ENCODE measurements at regions not wholly inside any gene's neighbourhood (a gene's known extent, or its start where the extent isn't known, plus 50 kb on each side); places are given as distances from the start of the nearest gene placed in this dataset.
"Not testable (repeated sequence)": the region's sequence is repeated elsewhere in the genome, so short reads cannot be mapped to it uniquely, and the experiment has no call there.

- H3K9me3 ChIP-seq (ENCODE audit: control insufficient read depth in 2 of 2, low read length in 2 of 2); H3K4me3 ChIP-seq (ENCODE audit: low read length in 2 of 2); H3K4me1 ChIP-seq (ENCODE audit: control insufficient read depth in 2 of 2, insufficient read depth in 2 of 2, low read length in 2 of 2); H3K27me3 ChIP-seq (ENCODE audit: control insufficient read depth in 2 of 2, insufficient read depth in 2 of 2, low read length in 2 of 2); H3K36me3 ChIP-seq (ENCODE audit: control insufficient read depth in 2 of 2, insufficient read depth in 2 of 2, low read length in 2 of 2); H3K27ac ChIP-seq (ENCODE audit: low read depth in 2 of 2, low read length in 2 of 2); H3K9ac ChIP-seq (ENCODE audit: low read depth in 1 of 2, low read length in 2 of 2): not testable (repeated sequence)
Measured at GRCh38 chr1:143839182-143839581, 132.6 kb downstream of the FAM72C start.

- H3K27ac ChIP-seq (ENCODE audit: low read depth in 2 of 2, low read length in 2 of 2); H3K27me3 ChIP-seq (ENCODE audit: control insufficient read depth in 2 of 2, insufficient read depth in 2 of 2, low read length in 2 of 2); H3K9ac ChIP-seq (ENCODE audit: low read depth in 1 of 2, low read length in 2 of 2); H3K9me3 ChIP-seq (ENCODE audit: control insufficient read depth in 2 of 2, low read length in 2 of 2); H3K4me3 ChIP-seq (ENCODE audit: low read length in 2 of 2); H3K4me1 ChIP-seq (ENCODE audit: control insufficient read depth in 2 of 2, insufficient read depth in 2 of 2, low read length in 2 of 2); H3K36me3 ChIP-seq (ENCODE audit: control insufficient read depth in 2 of 2, insufficient read depth in 2 of 2, low read length in 2 of 2): not testable (repeated sequence)
Measured at GRCh38 chr1:143838598-143838929, 133.2 kb downstream of the FAM72C start.

GRCh38 chr1:143837924-143838597 is 133.7 kb downstream of the FAM72C start:
- H3K4me3 ChIP-seq (ENCODE audit: low read length in 2 of 2); H3K4me1 ChIP-seq (ENCODE audit: control insufficient read depth in 2 of 2, insufficient read depth in 2 of 2, low read length in 2 of 2): not testable (repeated sequence)

GRCh38 chr1:143833376-143833775 is 138.4 kb downstream of the FAM72C start:
- not testable (repeated sequence) for H3K4me3 ChIP-seq (ENCODE audit: low read length in 2 of 2); H3K27ac ChIP-seq (ENCODE audit: low read depth in 2 of 2, low read length in 2 of 2); H3K9me3 ChIP-seq (ENCODE audit: control insufficient read depth in 2 of 2, low read length in 2 of 2); H3K27me3 ChIP-seq (ENCODE audit: control insufficient read depth in 2 of 2, insufficient read depth in 2 of 2, low read length in 2 of 2); H3K4me1 ChIP-seq (ENCODE audit: control insufficient read depth in 2 of 2, insufficient read depth in 2 of 2, low read length in 2 of 2); H3K9ac ChIP-seq (ENCODE audit: low read depth in 1 of 2, low read length in 2 of 2); H3K36me3 ChIP-seq (ENCODE audit: control insufficient read depth in 2 of 2, insufficient read depth in 2 of 2, low read length in 2 of 2)

More at GRCh38 chr1:143837924-143838597, 133.7 kb downstream of the FAM72C start:
- H3K9me3 ChIP-seq (ENCODE audit: control insufficient read depth in 2 of 2, low read length in 2 of 2); H3K27me3 ChIP-seq (ENCODE audit: control insufficient read depth in 2 of 2, insufficient read depth in 2 of 2, low read length in 2 of 2); H3K9ac ChIP-seq (ENCODE audit: low read depth in 1 of 2, low read length in 2 of 2); H3K27ac ChIP-seq (ENCODE audit: low read depth in 2 of 2, low read length in 2 of 2); H3K36me3 ChIP-seq (ENCODE audit: control insufficient read depth in 2 of 2, insufficient read depth in 2 of 2, low read length in 2 of 2): not testable (repeated sequence)

GRCh38 chr1:143832379-143832716 is 139.4 kb downstream of the FAM72C start:
- not testable (repeated sequence) for H3K4me1 ChIP-seq (ENCODE audit: control insufficient read depth in 2 of 2, insufficient read depth in 2 of 2, low read length in 2 of 2); H3K9me3 ChIP-seq (ENCODE audit: control insufficient read depth in 2 of 2, low read length in 2 of 2); H3K36me3 ChIP-seq (ENCODE audit: control insufficient read depth in 2 of 2, insufficient read depth in 2 of 2, low read length in 2 of 2); H3K27ac ChIP-seq (ENCODE audit: low read depth in 2 of 2, low read length in 2 of 2); H3K4me3 ChIP-seq (ENCODE audit: low read length in 2 of 2); H3K9ac ChIP-seq (ENCODE audit: low read depth in 1 of 2, low read length in 2 of 2); H3K27me3 ChIP-seq (ENCODE audit: control insufficient read depth in 2 of 2, insufficient read depth in 2 of 2, low read length in 2 of 2)

- H3K4me1 ChIP-seq (ENCODE audit: control insufficient read depth in 2 of 2, insufficient read depth in 2 of 2, low read length in 2 of 2); H3K9me3 ChIP-seq (ENCODE audit: control insufficient read depth in 2 of 2, low read length in 2 of 2); H3K36me3 ChIP-seq (ENCODE audit: control insufficient read depth in 2 of 2, insufficient read depth in 2 of 2, low read length in 2 of 2); H3K9ac ChIP-seq (ENCODE audit: low read depth in 1 of 2, low read length in 2 of 2); H3K27me3 ChIP-seq (ENCODE audit: control insufficient read depth in 2 of 2, insufficient read depth in 2 of 2, low read length in 2 of 2); H3K4me3 ChIP-seq (ENCODE audit: low read length in 2 of 2); H3K27ac ChIP-seq (ENCODE audit: low read depth in 2 of 2, low read length in 2 of 2): not testable (repeated sequence)
Measured at GRCh38 chr1:143831479-143832378, 140.1 kb downstream of the FAM72C start.

GRCh38 chr1:143826162-143826561 is 145.6 kb downstream of the FAM72C start:
- not testable (repeated sequence) for H3K4me3 ChIP-seq (ENCODE audit: low read length in 2 of 2); H3K36me3 ChIP-seq (ENCODE audit: control insufficient read depth in 2 of 2, insufficient read depth in 2 of 2, low read length in 2 of 2); H3K9me3 ChIP-seq (ENCODE audit: control insufficient read depth in 2 of 2, low read length in 2 of 2); H3K9ac ChIP-seq (ENCODE audit: low read depth in 1 of 2, low read length in 2 of 2); H3K27me3 ChIP-seq (ENCODE audit: control insufficient read depth in 2 of 2, insufficient read depth in 2 of 2, low read length in 2 of 2); H3K4me1 ChIP-seq (ENCODE audit: control insufficient read depth in 2 of 2, insufficient read depth in 2 of 2, low read length in 2 of 2); H3K27ac ChIP-seq (ENCODE audit: low read depth in 2 of 2, low read length in 2 of 2)

GRCh38 chr1:143824266-143824665 is 147.5 kb downstream of the FAM72C start:
- not testable (repeated sequence) for H3K4me3 ChIP-seq (ENCODE audit: low read length in 2 of 2); H3K4me1 ChIP-seq (ENCODE audit: control insufficient read depth in 2 of 2, insufficient read depth in 2 of 2, low read length in 2 of 2); H3K9ac ChIP-seq (ENCODE audit: low read depth in 1 of 2, low read length in 2 of 2); H3K27ac ChIP-seq (ENCODE audit: low read depth in 2 of 2, low read length in 2 of 2); H3K27me3 ChIP-seq (ENCODE audit: control insufficient read depth in 2 of 2, insufficient read depth in 2 of 2, low read length in 2 of 2); H3K9me3 ChIP-seq (ENCODE audit: control insufficient read depth in 2 of 2, low read length in 2 of 2); H3K36me3 ChIP-seq (ENCODE audit: control insufficient read depth in 2 of 2, insufficient read depth in 2 of 2, low read length in 2 of 2)

- H3K36me3 ChIP-seq (ENCODE audit: control insufficient read depth in 2 of 2, insufficient read depth in 2 of 2, low read length in 2 of 2); H3K27ac ChIP-seq (ENCODE audit: low read depth in 2 of 2, low read length in 2 of 2): not testable (repeated sequence)
Measured at GRCh38 chr1:143820058-143820457, 151.7 kb downstream of the FAM72C start.

GRCh38 chr1:143816369-143816768 is 155.4 kb downstream of the FAM72C start:
- not testable (repeated sequence) for H3K27ac ChIP-seq (ENCODE audit: low read depth in 2 of 2, low read length in 2 of 2); H3K9ac ChIP-seq (ENCODE audit: low read depth in 1 of 2, low read length in 2 of 2)

More at GRCh38 chr1:143820058-143820457, 151.7 kb downstream of the FAM72C start:
- not testable (repeated sequence) for H3K4me3 ChIP-seq (ENCODE audit: low read length in 2 of 2); H3K4me1 ChIP-seq (ENCODE audit: control insufficient read depth in 2 of 2, insufficient read depth in 2 of 2, low read length in 2 of 2); H3K9me3 ChIP-seq (ENCODE audit: control insufficient read depth in 2 of 2, low read length in 2 of 2); H3K27me3 ChIP-seq (ENCODE audit: control insufficient read depth in 2 of 2, insufficient read depth in 2 of 2, low read length in 2 of 2); H3K9ac ChIP-seq (ENCODE audit: low read depth in 1 of 2, low read length in 2 of 2)

More at GRCh38 chr1:143816369-143816768, 155.4 kb downstream of the FAM72C start:
- not testable (repeated sequence) for H3K27me3 ChIP-seq (ENCODE audit: control insufficient read depth in 2 of 2, insufficient read depth in 2 of 2, low read length in 2 of 2); H3K9me3 ChIP-seq (ENCODE audit: control insufficient read depth in 2 of 2, low read length in 2 of 2); H3K36me3 ChIP-seq (ENCODE audit: control insufficient read depth in 2 of 2, insufficient read depth in 2 of 2, low read length in 2 of 2); H3K4me1 ChIP-seq (ENCODE audit: control insufficient read depth in 2 of 2, insufficient read depth in 2 of 2, low read length in 2 of 2); H3K4me3 ChIP-seq (ENCODE audit: low read length in 2 of 2)
